Frontal cortex (tissue), 3 donors: ENCODE measurements at regions not wholly inside any gene's neighbourhood (a gene's known extent, or its start where the extent isn't known, plus 50 kb on each side); places are given as distances from the start of the nearest gene placed in this dataset.
"Not testable (repeated sequence)": the region's sequence is repeated elsewhere in the genome, so short reads cannot be mapped to it uniquely, and the experiment has no call there.

Experiments used
- DNase-seq, 2 donors: peaks; one replicate each; pipeline ENCODE4 v3.0.0; 2012; ENCODE audit warnings: low spot score in 2 of 2
- FAIRE-seq: peaks from 2 replicates; lab custom pipeline; 2012; peaks lifted over from hg19 to GRCh38; lab: Jason Lieb, UNC
- donor health status: control.
- donor health status: control.
- donor health status: control.

DNA sequence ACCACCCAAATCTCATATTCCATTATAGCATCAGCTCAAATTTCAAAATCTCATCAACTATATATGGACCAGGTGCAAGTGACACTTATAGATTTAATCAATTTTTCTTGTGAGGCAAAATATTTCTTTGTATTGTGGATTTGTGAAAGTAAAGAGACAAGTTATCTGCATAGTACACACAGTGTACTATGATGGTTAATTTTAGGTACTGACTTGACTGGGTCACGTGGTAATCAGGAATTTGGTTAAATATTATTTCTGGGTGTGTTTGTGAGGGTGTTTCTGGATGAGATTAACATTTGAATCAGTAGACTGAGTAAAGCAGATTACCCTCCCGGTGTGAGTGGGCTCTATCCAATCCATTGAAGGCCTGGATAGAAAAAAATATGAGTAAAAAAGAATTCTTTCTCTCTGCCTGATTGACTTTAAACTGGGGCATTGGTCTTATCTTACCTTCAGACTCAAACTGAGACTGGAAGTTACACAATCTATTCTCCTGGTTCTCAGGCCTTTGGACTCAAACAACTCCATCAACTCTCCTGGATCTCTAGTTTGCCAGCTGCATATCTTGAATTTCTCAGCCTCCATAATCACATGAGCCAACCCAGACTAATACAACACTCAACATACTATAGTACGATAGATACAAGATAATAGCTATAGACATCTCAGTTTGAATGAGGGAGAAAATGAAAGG is 799.9 kb downstream of the NAP1L3 start:
- not testable (repeated sequence) for FAIRE-seq, DNase-seq

DNA sequence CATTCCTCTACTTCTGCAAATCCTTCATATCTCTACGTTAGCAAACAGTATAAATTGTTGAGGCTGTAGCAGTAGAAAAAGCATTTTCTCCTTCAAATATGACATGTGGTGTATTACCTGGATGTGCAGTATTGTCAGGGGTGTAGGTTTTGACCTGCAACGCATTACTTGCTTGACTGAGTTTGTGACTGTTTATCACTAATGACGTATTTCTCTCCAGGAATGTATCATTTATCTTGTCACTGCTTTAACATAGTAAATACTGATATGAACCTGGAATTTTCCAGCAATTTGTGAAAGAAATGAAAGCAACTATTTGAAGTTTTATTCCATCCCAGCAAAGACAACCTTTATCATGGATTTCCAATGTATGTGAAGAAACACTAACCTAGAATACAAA is 823.4 kb downstream of the NAP1L3 start:
- not testable (repeated sequence) for DNase-seq

DNA sequence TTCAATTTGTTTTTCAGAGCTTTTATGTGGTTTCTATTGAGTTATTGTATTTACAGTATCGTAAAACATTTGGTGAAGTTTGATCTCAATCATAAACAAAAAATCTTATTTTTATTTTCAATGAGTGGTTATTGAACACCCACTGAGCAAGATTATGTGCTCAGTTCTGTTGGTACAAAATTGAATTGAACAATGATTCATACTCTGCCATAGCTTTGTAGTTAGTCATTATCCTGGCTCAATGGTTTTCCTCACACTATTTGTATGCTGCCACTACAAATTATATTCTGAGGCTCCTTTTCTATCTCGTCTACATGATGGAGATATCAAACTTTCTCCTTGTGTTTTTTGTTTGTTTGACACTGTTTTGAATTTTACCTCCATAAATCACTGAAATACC is 829.5 kb downstream of the NAP1L3 start:
- DNase-seq: not testable (repeated sequence)
- peak; percentile 55 for FAIRE-seq

More for the DNA sequence above, 823.4 kb downstream of the NAP1L3 start:
- not testable (repeated sequence) for FAIRE-seq

DNA sequence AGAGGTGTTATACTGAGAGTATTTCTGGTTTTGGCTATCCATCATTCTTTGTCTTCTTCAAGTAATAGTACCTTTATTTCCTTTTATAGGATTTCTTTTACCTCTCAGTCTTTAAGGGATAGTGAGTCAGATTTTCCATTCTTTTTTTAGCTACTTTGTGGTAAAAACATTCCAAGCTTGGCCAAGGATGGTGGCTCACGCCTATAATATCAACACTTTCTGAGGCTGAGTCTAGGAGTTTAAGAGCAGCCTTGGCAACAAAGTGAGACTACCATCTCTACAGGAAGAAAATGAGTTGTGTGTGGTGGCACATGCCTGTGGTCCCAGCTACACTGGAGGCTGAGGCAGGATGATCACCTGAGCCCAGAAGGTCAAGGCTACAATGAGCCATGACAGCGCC is 840.6 kb downstream of the NAP1L3 start:
- not testable (repeated sequence) for FAIRE-seq, DNase-seq

DNA sequence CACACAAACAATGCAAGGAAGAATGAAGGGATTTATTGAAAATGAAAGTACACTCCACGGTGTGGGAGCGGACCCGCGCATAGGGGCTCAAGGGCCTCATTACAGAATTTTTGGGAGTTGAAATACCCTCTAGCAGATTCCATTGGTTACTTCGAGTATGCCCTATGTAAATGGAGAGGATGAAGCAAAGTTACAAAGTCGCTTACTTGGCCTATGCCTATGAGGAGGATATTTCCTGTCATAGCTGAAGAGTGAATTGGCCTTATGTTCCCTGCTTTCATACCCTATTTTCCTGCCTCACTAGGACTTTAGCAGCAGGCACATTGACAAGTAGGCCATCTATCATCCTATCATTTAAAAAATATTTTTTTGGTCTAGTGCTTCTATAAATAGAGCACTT is 843.3 kb downstream of the NAP1L3 start:
- not testable (repeated sequence) for FAIRE-seq, DNase-seq

DNA sequence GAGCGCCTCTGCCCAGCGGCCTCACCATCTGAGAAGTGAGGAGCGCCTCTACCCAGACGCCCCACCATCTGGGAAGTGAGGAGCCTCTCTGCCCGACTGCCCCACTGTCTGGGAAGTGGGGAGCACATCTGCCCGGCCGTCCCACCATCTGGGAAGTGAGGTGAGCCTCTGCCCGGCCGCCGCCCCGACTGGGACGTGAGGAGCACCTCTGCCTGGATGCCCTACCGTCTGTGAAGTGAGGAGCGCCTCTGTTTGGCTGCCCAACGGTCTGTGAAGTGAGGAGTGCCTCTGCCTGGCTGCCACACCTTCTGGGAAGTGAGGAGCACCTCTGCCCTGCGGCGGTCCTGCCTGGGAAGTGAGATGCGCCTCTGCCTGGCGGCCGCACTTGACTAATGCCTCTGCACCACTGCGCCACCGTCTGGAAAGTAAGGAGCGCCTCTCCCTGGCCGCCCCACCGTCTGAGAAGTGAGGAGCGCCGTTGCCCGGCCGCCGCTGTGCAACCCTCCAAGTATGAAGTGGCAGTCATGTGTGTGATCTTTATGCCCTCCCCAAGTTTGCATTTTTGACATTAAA is 851.7 kb downstream of the NAP1L3 start:
- not testable (repeated sequence) for DNase-seq, FAIRE-seq

DNA sequence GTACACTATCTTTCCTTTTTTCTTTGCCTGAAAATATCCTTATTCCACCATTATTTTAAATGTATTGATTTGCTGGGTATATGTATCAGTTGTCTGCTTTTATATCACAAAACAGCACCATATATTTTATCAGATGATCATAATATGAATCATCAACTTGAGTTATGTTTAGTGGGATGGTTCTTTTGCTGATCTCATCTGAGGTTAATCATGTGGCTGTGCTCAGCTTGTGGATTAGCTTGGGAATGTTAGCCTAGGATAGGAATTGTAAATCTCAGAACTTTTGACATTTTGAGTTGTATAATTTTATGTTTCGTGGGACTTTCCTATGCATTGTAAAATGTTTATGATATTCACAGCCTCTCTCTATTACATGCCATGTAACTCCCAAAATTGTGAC is 881.3 kb downstream of the NAP1L3 start:
- not testable (repeated sequence) for DNase-seq, FAIRE-seq

DNA sequence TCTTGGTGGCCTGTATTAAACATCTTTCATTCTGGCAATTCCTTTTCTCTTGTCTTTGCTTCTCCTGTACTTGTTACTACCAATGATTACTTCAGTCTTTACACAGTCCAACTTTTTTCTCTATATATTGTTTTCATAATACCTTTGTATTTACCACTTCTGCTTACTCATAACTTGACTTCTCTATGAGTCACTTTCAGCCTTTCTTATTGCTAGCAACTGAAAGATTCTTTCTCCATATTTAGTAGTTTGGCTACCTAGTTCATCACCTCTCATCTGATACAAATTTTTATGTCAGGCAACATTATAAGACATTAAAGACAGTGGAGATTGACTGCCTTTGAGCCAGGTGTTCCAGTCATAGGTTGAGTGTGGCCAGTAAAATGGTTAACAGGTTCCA is 893.3 kb downstream of the NAP1L3 start:
- FAIRE-seq: not testable (repeated sequence)

DNA sequence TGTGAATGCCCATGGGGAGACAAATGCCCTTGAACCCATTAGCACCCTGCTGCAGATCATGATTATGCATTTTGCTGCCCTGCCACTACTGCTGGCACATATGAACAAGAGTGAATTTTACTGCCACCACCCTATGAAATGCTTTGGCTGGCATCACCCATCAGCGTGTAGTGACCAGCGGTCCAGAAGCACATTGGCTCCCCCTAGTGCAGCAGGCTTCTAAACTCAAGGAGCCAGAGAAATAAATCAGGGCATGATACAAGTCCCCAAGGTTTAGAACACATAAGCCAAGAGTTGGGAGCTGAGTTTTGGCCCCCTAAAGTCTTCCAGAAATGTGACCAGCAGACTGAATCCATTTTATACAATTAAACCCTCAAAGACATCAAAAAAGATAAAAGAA is 899.4 kb downstream of the NAP1L3 start:
- DNase-seq, FAIRE-seq: not testable (repeated sequence)

More for the DNA sequence above, 893.3 kb downstream of the NAP1L3 start:
- DNase-seq: not testable (repeated sequence)

DNA sequence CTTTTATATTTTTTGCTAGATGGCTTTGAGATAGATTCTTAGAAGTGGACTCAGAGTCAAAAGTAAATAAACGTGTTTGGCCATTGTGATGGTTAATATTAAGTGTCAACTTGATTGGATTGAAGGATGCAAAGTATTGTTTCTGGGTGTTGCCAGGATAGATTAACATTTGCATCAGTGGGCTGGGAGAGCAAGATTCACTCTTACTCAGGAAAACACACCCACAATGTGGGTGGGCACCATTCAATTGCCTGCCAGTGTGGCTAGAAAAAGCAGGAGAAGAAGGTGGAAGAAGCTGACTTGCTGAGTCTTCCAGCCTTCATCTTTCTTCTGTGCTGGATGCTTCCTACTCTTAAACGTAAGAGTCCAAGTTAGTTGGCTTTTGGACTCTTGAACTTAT is 912.4 kb downstream of the NAP1L3 start:
- DNase-seq, FAIRE-seq: not testable (repeated sequence)
